ENCODE measurements at regions not wholly inside any gene's neighbourhood (a gene's known extent, or its start where the extent isn't known, plus 50 kb on each side); places are given as distances from the start of the nearest gene placed in this dataset.

DNA sequence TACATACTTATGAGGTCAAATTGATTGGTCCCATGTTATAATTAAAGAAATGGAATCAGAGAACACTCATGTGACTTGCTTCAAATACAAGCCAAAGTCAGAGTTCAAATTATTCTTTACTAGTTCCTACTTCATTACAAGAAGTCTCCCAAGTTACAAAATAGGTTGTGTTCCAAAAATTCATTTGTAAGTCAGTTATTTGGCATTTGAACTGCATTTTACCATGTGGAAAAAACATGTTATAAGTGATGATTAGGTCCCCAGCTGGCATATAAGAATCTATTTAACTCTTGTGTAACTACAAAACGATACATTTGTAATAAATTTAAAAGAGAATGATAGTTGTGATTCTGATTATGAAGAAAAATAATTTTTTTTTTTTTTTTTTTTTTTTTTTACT lies 124.1 kb downstream of the DISP1 start:
- TF ChIP-seq POLR2A (IDR thresholded peaks at IDR 0.05) = no peak
- TF ChIP-seq, protein P1, sequence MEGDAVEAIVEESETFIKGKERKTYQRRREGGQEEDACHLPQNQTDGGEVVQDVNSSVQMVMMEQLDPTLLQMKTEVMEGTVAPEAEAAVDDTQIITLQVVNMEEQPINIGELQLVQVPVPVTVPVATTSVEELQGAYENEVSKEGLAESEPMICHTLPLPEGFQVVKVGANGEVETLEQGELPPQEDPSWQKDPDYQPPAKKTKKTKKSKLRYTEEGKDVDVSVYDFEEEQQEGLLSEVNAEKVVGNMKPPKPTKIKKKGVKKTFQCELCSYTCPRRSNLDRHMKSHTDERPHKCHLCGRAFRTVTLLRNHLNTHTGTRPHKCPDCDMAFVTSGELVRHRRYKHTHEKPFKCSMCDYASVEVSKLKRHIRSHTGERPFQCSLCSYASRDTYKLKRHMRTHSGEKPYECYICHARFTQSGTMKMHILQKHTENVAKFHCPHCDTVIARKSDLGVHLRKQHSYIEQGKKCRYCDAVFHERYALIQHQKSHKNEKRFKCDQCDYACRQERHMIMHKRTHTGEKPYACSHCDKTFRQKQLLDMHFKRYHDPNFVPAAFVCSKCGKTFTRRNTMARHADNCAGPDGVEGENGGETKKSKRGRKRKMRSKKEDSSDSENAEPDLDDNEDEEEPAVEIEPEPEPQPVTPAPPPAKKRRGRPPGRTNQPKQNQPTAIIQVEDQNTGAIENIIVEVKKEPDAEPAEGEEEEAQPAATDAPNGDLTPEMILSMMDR (IDR thresholded peaks at IDR 0.05) = no peak

Measured in right lobe of liver (tissue), 4 donors.